GM18517 (cell line): ENCODE measurements at regions not wholly inside any gene's neighbourhood (a gene's known extent, or its start where the extent isn't known, plus 50 kb on each side); places are given as distances from the start of the nearest gene placed in this dataset.

Source experiments
- ATAC-seq: cut with Tn5 transposase; IDR thresholded peaks from one replicate; pipeline ENCODE4 v1.9.1; 2021; ENCODE audit warnings: mild to moderate bottlenecking, moderate library complexity; ENCODE audit not compliant: unreplicated experiment

DNA sequence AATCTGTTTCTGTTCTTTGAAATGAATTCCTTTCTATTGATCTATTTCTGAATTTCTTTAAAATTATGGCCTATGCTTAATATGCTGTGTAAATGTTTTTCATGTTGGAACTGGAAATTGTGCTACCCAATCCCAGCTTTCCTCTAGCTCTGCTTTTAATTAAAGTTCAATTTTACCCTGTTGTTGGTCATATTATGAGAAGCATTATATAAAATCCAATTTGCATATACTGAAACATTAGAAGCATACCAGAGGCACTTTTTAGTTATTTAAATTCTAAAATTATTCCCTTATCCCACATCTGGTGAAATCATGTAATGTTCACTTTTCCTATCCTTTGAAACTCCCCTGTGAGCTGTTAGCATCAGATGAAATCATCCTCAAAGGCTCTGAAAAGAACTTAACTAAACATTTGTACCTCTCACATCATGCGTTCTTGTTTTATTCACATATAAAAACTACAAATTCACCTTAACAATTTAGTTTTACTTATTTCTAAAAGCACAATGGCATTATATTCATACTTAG, 160.6 kb upstream of the COL21A1 start:
- ATAC-seq, result no peak

DNA sequence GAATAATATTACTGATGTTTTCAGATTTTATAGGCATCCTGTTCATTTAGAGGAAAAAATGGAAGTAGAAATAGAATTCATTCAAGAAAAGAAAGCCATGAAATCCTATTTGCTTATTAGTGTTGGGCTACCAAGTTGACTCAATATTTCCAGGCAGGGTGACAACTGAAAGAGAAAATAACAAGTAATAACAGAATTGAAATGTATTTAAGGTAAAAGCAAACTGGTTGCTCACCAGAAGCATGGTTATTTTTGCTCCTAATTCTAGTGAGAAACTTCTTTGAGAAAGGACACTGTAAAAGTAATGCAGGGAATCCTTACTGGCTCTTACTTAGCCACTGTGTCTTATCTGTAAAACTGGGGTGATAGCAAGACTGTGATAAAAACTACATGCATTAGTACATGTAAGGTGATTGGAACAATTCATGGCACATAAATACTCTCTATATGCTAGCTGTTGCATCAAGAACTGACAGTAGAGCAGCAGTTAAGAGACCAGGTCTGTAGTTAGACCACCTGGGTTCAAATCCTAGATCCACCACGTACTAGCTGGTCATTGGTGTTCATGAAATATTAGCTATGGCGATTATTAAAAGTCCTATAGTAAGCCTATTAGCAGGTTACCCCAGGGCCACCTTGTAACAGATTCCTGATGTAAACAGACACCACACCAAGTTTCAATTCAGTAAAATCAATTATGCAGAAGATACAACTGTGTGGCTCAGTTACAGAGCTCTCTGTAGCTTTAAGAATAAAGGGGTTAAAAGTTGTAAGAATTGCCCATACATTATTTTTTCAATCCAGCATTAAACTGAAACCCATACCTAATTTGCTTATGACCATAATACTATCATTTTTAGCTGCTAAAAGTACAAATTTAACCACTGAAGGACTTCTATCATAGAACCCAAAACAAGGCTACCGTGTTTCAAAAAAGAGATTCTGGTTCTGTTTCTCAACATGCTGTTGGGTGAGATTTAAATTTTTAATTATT, 159.2 kb upstream of the COL21A1 start:
- peak; percentile 73 for ATAC-seq

DNA sequence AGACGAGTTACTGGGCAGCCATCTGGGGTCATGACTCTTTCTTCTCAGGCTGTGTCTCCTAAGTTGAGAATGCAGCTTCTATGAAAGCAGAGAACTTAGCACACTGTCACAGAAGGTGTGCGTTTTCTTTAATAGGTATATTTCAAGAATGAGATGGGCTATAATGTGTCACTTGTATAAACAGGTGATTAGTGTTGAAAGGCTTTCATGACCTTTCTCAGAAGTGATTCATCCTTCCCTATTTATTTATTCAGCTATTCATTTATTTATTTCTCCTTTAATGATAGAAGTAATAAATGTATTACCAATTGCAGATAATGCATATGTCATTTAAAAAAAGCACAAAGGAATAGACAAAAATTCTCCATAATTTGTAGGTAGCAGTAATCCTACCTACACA, 157.2 kb upstream of the COL21A1 start:
- ATAC-seq, result no peak

DNA sequence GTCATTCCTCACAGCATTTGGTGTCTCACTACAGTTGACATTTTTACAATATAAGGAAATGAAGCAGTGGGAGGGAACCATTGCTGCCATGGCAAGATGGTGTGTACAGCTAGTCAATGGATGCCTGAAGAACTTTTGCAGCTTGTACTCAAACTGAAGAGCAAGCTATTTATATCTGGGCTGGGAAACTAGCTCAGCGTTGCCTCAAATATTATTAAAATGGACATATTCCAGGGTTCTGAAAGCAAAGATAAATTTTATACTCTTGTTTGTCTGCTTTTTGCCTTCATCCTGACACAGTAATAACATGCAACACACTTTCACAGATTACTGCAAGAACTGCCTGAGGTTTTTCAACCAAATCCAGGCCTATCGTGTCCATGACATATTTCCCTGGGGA, 156.4 kb upstream of the COL21A1 start:
- no peak for ATAC-seq

DNA sequence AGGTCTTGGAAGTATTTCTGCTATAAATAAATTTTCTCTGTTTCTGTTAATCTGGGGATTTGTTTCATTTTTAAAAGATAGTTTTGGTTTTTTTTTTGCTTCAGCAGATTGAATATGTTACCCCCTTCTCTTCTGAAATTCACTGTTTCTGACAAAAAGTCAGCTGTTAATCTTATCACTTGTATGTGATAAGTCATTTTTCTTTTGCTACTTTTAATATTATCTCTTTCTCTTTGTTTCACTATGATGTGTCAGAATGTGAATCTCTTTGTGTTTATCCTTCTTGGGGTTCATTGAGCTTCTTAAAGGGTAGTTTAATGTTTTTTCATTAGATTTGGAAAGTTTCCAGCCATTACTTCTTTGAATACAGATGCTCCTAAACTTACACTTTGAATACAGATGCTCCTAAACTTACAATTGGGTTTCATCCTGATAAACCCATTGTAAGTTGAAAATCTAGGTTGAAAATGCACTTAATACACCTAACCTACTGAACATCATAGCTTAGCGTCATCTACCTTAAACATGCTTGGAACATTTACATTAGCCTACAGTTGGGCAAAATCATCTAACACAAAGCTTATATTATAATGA, 154.2 kb upstream of the COL21A1 start:
- no peak for ATAC-seq

DNA sequence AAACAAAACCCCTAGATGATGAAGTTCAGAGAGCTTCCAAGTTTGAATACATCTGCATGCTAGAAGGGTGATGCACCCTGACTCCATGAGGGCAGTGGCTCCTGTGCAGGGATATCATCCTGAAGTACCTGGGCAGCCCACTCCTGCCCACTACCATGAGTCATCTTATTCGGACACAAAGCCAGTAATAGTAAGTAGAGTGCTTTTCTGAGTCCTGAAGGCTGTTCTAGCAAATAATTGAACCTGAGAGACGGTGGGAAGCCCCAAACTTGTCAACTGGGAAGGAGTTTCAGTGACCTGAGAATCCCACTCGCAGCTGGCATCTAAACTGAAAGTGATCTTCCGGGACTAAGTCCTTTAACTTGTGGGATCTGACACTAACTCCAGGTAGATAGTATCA, 152.9 kb upstream of the COL21A1 start:
- no peak for ATAC-seq

DNA sequence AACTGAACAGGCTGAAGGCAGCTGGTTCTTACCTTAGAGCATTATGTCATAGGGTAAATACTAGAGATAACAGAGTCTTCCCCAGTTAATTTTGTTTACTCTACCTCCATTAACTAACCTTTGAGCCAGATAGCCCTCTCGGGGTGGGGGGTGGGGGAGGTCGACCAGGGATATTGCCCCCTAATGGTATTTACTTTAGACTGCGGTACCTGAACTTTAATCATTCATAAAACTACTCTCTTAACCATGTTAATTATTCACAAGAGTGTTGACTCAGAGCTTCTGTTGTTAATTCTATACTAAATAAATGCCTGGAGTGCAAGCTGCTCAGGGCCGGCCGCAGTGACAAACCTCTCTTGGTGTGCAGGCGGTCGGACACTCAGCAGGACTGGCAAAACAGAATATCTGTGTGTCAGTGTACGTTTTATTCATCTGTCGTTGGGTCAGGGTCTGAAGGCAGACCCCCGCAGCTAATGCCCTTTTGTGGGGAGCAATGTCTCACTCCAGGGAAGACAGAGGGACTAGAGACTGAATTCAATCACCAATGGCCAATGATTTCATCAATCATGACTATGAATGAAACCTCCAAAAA, 152.4 kb upstream of the COL21A1 start:
- no peak for ATAC-seq

DNA sequence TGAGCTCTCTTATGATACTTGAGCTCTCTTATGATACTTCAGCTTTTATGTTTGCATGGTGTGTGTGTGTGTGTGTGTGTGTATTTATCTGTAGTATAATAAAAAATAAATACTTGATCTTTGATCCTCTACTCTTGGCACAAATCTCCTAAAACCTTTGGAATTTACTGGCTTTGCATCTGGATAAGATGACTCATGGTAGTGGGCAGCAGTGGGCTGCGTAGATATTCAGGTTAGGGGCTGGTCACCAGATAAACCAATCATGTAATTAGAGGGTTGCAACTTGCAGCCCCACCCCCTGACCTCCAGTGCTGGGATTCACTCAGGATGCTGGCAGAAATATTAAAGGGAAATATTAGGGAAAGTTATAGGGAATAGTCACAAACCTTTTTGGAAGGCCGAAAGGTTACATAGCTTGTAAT, 151.9 kb upstream of the COL21A1 start:
- ATAC-seq, result no peak

DNA sequence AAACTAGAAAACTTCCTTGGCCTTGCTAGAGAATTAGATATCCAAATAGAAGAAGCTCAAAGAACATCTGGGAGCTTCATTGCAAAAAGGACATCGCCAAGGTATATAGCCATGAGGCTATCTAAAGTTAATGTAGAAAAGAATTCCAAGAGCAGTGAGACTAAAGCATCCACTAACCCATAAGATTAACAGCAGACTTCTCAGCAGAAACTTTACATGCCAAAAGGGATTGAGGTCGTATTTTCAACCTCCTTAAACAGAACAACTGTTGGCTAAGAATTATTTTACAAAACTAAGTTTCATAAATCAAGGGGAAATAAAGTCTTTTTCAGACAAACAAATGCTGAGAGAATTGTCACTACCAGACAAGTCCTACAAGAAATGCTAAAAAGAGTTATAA, 149.1 kb upstream of the COL21A1 start:
- no peak for ATAC-seq

DNA sequence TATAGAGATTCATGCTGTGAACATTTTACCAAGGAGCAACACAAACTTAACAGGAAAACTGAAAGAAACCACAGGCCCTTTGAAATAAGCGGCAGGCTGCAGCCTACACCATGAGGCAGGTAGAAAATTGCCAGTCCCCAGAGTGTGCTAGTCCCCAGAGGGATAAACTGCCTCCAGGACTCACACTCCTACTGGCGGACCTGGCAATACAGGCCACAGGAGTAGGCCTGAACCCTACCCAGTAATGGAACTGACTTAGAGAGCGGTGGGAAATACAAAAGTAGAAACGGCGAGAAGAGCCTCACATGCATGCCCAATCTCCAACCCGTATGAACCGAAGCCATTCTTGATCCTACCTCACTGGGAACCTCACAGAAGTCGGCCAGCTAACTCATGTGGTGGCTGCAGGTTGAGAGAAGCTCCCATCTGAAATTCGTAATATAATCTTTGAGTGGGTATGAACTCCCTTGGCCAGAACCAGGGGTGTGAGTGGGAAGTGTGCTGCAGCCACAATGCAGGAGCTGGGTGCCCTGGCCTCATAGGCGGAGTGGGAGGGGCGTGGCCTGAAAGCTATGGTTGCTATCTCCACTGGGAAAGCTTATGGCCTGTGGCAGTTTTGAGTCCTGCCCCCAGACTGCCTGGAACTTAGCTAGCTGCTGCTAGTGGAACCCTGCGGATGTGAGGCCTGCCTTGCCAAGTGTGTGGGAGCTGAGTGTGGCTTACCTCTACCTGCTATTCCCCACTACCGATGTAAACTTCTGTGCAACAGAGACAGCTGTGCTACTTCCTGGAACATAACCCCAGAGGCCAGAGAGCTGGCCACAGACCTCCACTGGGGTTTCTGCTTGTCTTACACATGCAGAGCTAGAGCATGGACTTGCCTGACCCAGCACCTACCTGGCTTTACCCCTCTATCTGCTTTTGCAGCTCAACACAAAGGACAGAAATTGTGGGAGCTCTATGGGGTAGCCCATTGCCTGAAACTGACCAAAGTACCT, 146.5 kb upstream of the COL21A1 start:
- no peak for ATAC-seq

DNA sequence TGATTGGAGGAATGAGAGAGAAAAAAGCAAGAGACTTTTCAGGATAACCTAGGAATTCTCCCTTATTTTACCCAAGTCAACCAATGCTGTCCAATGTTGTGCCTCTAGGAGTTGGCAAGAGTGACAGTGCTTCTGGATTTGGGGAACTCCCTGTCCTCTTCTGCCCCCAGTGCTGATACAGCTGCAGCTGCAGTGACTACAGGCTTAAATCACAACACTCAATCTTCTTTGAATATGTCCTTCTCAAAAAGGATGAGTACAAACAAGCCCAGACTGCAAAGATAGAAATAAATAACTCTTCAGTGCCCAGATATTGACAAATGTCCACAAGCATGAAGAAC, 141.0 kb upstream of the COL21A1 start:
- no peak for ATAC-seq

DNA sequence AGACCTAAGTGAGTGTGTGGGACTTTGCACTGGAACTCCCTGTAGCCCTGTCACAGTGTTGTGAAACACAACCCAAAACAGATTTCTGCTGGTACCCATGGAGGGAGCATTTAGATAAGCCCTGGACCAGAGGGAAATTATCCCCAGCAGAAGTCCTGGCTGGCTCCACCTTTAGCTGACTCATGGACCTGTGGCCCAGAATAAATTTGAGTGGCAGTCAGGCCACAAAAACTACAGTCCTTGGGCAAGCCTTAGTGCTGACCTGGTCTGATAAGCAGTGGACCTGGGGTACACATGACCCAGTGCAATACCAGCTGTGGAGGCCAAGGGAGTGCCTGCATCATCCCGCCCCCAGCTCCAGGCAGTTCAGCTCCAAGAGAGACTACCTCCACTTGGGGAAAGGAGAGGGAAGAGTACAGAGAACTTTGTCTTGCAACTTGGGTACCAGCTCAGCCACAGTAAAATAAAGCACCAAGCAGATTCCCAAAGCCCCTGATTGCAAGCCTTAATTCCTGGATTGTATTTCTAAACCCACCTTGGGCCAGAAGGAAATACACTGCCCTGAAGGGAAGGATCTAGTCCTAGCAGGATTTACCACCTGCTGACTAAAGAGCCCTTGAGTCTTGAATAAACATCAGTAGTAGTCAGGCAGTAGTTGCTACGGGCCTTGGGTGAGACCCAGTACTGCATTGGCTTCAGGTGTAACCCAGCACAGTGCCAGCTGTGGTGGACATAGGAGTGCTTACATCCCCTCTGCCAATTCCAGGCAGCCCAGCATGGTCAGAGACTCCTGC, 140.4 kb upstream of the COL21A1 start:
- no peak for ATAC-seq

DNA sequence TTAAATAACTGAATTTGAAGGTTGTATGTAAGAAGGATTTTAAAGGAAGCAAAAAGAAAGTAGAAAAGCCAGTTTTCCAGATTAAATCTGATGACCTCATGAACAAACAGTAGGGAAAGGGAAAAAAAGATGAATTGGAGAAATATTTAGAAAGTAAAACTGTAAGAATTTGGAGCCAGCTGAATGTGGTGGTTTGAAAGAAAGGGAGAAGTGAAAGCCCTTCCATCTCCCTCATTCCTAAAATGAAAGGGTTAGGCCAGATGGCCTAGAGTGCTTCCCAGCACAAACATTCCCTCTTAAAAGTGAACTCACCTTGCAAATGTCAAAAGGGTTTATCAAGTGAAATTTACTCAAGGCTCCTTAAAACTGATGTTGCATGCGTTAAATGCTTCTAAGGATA, 139.3 kb upstream of the COL21A1 start:
- ATAC-seq, result no peak

DNA sequence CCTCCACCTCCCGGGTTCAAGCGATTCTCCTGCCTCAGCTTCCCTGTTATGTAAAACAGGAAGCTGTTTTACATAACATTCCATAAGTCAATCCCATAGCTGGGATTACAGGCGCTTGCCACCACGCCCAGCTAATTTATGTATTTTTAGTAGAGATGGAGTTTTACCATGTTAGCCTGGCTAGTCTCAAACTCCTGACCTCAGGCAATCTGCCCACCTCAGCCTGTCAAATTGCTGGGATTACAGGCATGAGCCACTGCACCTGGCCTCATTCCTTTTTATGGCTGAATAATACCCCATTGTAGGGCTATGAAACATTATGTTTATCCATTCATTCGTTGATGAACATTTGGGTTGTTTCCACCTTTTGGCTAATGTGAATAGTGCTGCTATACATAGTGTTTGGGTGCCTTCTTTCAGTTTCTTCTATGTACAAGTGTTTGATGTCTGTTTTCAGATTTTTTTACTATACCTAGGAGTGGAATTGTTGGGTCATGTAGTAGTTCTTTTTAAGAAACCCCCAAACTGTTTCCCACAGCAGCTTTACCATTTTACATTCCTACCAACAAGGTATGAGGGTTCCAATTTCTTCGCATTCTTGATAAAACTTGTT, 138.7 kb upstream of the COL21A1 start:
- no peak for ATAC-seq

DNA sequence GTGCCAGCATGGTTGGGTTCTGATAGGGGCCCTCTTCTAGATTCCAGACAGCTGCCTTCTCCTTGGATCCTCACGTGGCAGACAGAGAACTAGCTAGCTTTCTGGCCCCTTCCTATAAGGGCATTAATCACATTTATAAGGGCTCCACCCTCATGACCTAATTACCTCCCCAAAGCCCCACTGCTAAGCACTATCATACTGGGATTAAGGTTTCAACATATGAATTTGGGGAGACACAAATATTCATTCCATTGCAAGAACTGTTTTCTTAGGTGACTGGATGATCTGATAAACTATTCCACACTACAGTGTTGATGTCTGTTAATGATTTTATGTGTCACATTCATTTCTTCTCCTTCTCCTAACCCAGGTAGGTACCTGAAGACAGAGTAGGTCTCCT, 135.8 kb upstream of the COL21A1 start:
- ATAC-seq, result no peak

DNA sequence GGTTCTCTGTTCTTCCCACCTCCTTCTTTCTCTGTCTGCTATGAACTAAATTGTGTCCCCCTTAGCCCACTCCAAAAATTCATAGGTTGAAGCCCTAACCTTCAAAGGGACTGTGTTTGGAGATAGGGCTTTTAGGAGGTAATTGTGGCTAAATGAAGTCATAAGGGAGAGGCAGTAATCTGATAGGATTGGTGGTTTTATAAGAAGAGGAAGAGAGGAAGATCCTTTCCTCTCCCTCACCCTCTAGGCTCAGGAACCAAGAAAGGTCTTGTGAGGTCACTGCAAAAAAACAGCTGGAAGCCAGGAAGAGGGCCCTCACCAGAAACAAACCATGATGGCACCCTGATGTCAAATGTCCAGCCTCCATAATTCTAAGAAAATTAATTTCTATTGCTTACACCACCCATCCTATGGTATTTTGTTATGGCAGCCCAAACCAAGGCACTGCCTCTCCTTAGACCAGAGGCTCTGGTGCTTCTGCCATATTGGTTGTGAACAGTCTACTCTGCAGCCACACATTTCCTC, 135.1 kb upstream of the COL21A1 start:
- ATAC-seq, result no peak

DNA sequence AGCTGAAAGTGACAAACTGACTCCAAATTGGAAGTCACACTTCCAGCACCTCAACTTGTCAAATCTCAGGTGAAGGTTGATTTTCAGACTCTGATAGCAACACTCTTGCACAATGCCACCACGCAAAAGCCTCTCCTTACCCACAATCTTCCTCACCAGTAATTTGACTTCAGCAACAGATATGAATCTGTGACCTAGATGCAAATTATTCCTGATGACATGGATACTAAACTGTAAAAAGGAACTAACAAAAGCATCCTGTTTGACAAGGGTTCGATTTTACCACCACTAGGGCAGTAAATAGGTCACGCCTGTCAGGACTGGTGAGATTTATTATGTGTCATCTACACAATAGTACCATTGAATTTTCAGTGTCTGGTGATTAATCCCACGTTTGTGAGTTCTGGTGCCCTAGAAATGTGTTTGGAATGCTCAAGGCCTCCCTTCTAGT, 134.4 kb upstream of the COL21A1 start:
- ATAC-seq, result no peak

DNA sequence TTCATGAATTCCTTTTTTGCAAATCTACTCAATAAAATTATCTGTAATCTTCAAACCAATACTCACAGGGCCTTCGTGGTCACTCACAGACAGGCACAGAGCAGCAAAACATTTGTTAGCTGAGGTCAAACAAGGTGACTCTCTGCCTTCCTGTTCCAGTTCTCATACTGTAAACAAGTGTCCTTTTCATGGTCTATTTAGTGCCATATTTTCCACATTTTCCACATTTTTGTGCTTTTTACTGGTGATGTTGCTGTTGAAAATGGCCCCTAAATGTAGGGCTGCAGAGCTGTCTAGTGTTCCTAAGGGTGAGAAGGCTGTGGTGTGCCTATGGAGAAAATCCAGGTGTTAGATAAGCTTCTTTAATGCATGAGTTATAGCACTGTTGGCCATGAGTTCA, 133.1 kb upstream of the COL21A1 start:
- ATAC-seq, result no peak

DNA sequence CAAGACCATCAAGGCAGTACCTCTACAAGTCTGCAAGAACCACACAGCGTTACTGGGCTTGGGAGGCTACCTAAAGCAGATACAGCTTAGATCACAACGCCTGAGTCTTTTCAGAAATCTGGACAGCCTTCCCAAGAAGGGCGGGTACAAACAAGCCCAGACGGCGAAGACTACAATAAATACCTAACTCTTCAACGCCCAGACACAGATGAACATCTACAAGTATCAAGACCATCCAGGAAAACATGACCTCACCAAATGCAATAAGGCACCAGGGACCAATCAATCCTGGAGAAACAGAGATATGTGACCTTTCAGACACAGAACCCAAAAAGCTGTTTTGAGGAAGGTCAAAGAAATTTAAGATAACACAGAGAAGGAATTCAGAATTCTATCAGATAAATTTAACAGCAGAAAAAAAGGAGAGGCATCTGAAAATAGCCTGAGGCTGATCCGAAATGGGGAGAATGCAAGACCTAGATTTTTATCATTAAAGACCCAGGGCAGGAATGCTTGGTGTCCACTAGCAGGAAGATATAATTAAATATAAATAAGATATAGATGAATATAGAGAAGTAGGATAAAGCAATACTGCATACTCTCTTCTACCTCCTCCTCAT, 131.7 kb upstream of the COL21A1 start:
- ATAC-seq, result no peak
